ENCODE measurements at regions not wholly inside any gene's neighbourhood (a gene's known extent, or its start where the extent isn't known, plus 50 kb on each side); places are given as distances from the start of the nearest gene placed in this dataset.
"Not testable (repeated sequence)": the region's sequence is repeated elsewhere in the genome, so short reads cannot be mapped to it uniquely, and the experiment has no call there.

- H3K4me3 Mint-ChIP-seq, result no peak overlapping the region
- ATAC-seq (no peak), DNase-seq (no peak)
- no peaks in the 10 kb centered on the region for H3K36me3 Mint-ChIP-seq (ENCODE audit: insufficient read depth)
- peaks cover 19% of the 10 kb centered on the region for H3K9me3 Mint-ChIP-seq
- H3K27me3 Mint-ChIP-seq (ENCODE audit: low read depth), result no peaks in the 10 kb centered on the region
- no peaks in the 10 kb centered on the region for H3K4me1 Mint-ChIP-seq (ENCODE audit: low read depth)
Measured at GRCh38 chr15:38002883-38003477, 68.5 kb downstream of the TMCO5A start.

- H3K36me3 Mint-ChIP-seq (ENCODE audit: insufficient read depth), result no peaks in the 10 kb centered on the region
- H3K9me3 Mint-ChIP-seq, result peaks cover 16% of the 10 kb centered on the region
- H3K4me1 Mint-ChIP-seq (ENCODE audit: low read depth), result no peaks in the 10 kb centered on the region
- no peaks in the 10 kb centered on the region for H3K27me3 Mint-ChIP-seq (ENCODE audit: low read depth)
- no peak for ATAC-seq
- DNase-seq, result no peak
- no peak overlapping the region for H3K4me3 Mint-ChIP-seq
Measured at GRCh38 chr15:38004218-38004861, 69.9 kb downstream of the TMCO5A start.

GRCh38 chr15:38005953-38006808 lies 71.7 kb downstream of the TMCO5A start:
- Mint-ChIP-seq H3K36me3 (ENCODE audit: insufficient read depth) (no peaks in the 10 kb centered on the region), H3K4me1 (ENCODE audit: low read depth) (no peaks in the 10 kb centered on the region), H3K9me3 (peaks cover 12% of the 10 kb centered on the region), H3K27me3 (ENCODE audit: low read depth) (no peaks in the 10 kb centered on the region), H3K4me3 (no peak overlapping the region)
- no peak for ATAC-seq
- DNase-seq, result no peak

GRCh38 chr15:38010395-38010794 lies 76.0 kb downstream of the TMCO5A start:
- no peaks in the 10 kb centered on the region for H3K36me3 Mint-ChIP-seq (ENCODE audit: insufficient read depth)

GRCh38 chr15:38012894-38013293 lies 78.5 kb downstream of the TMCO5A start:
- Mint-ChIP-seq H3K4me1 (ENCODE audit: low read depth) (no peaks in the 10 kb centered on the region), H3K27me3 (ENCODE audit: low read depth) (no peaks in the 10 kb centered on the region), H3K36me3 (ENCODE audit: insufficient read depth) (no peaks in the 10 kb centered on the region), H3K4me3 (no peak overlapping the region), H3K9me3 (no peaks in the 10 kb centered on the region)
- ATAC-seq, result no peak
- DNase-seq, result no peak

More at GRCh38 chr15:38010395-38010794, 76.0 kb downstream of the TMCO5A start:
- H3K9me3 Mint-ChIP-seq, result no peaks in the 10 kb centered on the region
- DNase-seq (no peak), ATAC-seq (no peak)
- H3K27me3 Mint-ChIP-seq (ENCODE audit: low read depth), result no peaks in the 10 kb centered on the region
- no peaks in the 10 kb centered on the region for H3K4me1 Mint-ChIP-seq (ENCODE audit: low read depth)
- no peak overlapping the region for H3K4me3 Mint-ChIP-seq

GRCh38 chr15:38017721-38018120 lies 83.3 kb downstream of the TMCO5A start:
- DNase-seq (no peak), ATAC-seq (no peak)
- H3K4me1 Mint-ChIP-seq (ENCODE audit: low read depth), result no peaks in the 10 kb centered on the region
- H3K9me3 Mint-ChIP-seq, result no peaks in the 10 kb centered on the region
- H3K36me3 Mint-ChIP-seq (ENCODE audit: insufficient read depth), result no peaks in the 10 kb centered on the region
- peaks cover 2% of the 10 kb centered on the region for H3K27me3 Mint-ChIP-seq (ENCODE audit: low read depth)
- H3K4me3 Mint-ChIP-seq, result no peak overlapping the region

GRCh38 chr15:38019066-38019465 lies 84.6 kb downstream of the TMCO5A start:
- ATAC-seq (no peak), DNase-seq (no peak)
- no peak overlapping the region for H3K4me3 Mint-ChIP-seq
- no peaks in the 10 kb centered on the region for H3K4me1 Mint-ChIP-seq (ENCODE audit: low read depth)
- peaks cover 2% of the 10 kb centered on the region for H3K27me3 Mint-ChIP-seq (ENCODE audit: low read depth)
- H3K36me3 Mint-ChIP-seq (ENCODE audit: insufficient read depth), result no peaks in the 10 kb centered on the region
- H3K9me3 Mint-ChIP-seq, result no peaks in the 10 kb centered on the region

GRCh38 chr15:38021259-38021658 lies 86.8 kb downstream of the TMCO5A start:
- no peaks in the 10 kb centered on the region for H3K9me3 Mint-ChIP-seq
- H3K4me1 Mint-ChIP-seq (ENCODE audit: low read depth), result no peaks in the 10 kb centered on the region
- peaks cover 5% of the 10 kb centered on the region for H3K27me3 Mint-ChIP-seq (ENCODE audit: low read depth)
- DNase-seq, result no peak
- no peak overlapping the region for H3K4me3 Mint-ChIP-seq
- ATAC-seq, result no peak
- no peaks in the 10 kb centered on the region for H3K36me3 Mint-ChIP-seq (ENCODE audit: insufficient read depth)

- Mint-ChIP-seq H3K36me3 (ENCODE audit: insufficient read depth) (no peaks in the 10 kb centered on the region), H3K4me3 (no peak overlapping the region), H3K4me1 (ENCODE audit: low read depth) (no peaks in the 10 kb centered on the region), H3K27me3 (ENCODE audit: low read depth) (peaks cover 5% of the 10 kb centered on the region), H3K9me3 (no peaks in the 10 kb centered on the region)
- DNase-seq (no peak), ATAC-seq (no peak)
Measured at GRCh38 chr15:38024293-38025091, 90.1 kb downstream of the TMCO5A start.

GRCh38 chr15:38025656-38026055 lies 91.2 kb downstream of the TMCO5A start:
- H3K36me3 Mint-ChIP-seq (ENCODE audit: insufficient read depth); H3K4me3 Mint-ChIP-seq: not testable (repeated sequence)

GRCh38 chr15:38028869-38029268 lies 94.4 kb downstream of the TMCO5A start:
- H3K9me3 Mint-ChIP-seq, result no peaks in the 10 kb centered on the region
- ATAC-seq, result no peak
- peaks cover 3% of the 10 kb centered on the region for H3K27me3 Mint-ChIP-seq (ENCODE audit: low read depth)
- DNase-seq, result no peak
- no peak overlapping the region for H3K4me3 Mint-ChIP-seq
- no peaks in the 10 kb centered on the region for H3K4me1 Mint-ChIP-seq (ENCODE audit: low read depth)
- no peaks in the 10 kb centered on the region for H3K36me3 Mint-ChIP-seq (ENCODE audit: insufficient read depth)

More at GRCh38 chr15:38025656-38026055, 91.2 kb downstream of the TMCO5A start:
- H3K27me3 Mint-ChIP-seq (ENCODE audit: low read depth); DNase-seq; ATAC-seq; H3K9me3 Mint-ChIP-seq; H3K4me1 Mint-ChIP-seq (ENCODE audit: low read depth): not testable (repeated sequence)

GRCh38 chr15:38029736-38030135 lies 95.3 kb downstream of the TMCO5A start:
- Mint-ChIP-seq H3K36me3 (ENCODE audit: insufficient read depth) (no peaks in the 10 kb centered on the region), H3K9me3 (no peaks in the 10 kb centered on the region), H3K4me3 (no peak overlapping the region), H3K4me1 (ENCODE audit: low read depth) (no peaks in the 10 kb centered on the region), H3K27me3 (ENCODE audit: low read depth) (peaks cover 2% of the 10 kb centered on the region)
- no peak for ATAC-seq
- DNase-seq, result no peak

GRCh38 chr15:38030609-38031008 lies 96.2 kb downstream of the TMCO5A start:
- H3K4me3 Mint-ChIP-seq, result no peak overlapping the region
- H3K9me3 Mint-ChIP-seq, result no peaks in the 10 kb centered on the region
- no peak for ATAC-seq
- no peaks in the 10 kb centered on the region for H3K36me3 Mint-ChIP-seq (ENCODE audit: insufficient read depth)
- no peaks in the 10 kb centered on the region for H3K4me1 Mint-ChIP-seq (ENCODE audit: low read depth)
- no peak for DNase-seq
- peaks cover 2% of the 10 kb centered on the region for H3K27me3 Mint-ChIP-seq (ENCODE audit: low read depth)

GRCh38 chr15:38035701-38036100 lies 101.3 kb downstream of the TMCO5A start:
- Mint-ChIP-seq H3K9me3 (no peaks in the 10 kb centered on the region), H3K4me3 (no peak overlapping the region), H3K27me3 (ENCODE audit: low read depth) (peaks cover 15% of the 10 kb centered on the region), H3K36me3 (ENCODE audit: insufficient read depth) (no peaks in the 10 kb centered on the region), H3K4me1 (ENCODE audit: low read depth) (no peaks in the 10 kb centered on the region)
- DNase-seq, result no peak
- no peak for ATAC-seq

All from activated T-cell treated with anti-CD3 and anti-CD28 coated beads, Interleukin-2, amount 50 U/mL, for 4 hours (primary cell).